ENCODE measurements at regions not wholly inside any gene's neighbourhood (a gene's known extent, or its start where the extent isn't known, plus 50 kb on each side); places are given as distances from the start of the nearest gene placed in this dataset.

DNA sequence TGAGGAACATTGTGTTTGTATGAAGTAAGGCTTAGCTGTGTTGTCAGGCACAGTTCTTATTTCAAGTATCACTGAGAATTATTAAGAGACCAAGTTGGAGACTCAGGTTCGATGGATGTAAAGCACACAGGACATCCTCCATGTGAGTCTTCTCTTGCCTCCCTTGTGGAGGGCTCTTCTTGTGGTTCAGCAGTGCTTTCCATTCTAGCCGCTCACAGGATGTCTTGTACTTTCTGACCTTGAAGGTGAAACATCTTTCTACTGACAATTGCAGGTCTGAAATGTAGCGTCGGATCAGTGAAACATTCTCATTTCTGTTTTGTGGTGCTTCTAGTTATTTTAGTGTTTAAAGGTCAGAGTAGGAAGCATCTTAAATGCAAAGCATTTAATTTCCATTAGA is 154.6 kb downstream of the HIPK3 start:
- TF ChIP-seq, protein P1, sequence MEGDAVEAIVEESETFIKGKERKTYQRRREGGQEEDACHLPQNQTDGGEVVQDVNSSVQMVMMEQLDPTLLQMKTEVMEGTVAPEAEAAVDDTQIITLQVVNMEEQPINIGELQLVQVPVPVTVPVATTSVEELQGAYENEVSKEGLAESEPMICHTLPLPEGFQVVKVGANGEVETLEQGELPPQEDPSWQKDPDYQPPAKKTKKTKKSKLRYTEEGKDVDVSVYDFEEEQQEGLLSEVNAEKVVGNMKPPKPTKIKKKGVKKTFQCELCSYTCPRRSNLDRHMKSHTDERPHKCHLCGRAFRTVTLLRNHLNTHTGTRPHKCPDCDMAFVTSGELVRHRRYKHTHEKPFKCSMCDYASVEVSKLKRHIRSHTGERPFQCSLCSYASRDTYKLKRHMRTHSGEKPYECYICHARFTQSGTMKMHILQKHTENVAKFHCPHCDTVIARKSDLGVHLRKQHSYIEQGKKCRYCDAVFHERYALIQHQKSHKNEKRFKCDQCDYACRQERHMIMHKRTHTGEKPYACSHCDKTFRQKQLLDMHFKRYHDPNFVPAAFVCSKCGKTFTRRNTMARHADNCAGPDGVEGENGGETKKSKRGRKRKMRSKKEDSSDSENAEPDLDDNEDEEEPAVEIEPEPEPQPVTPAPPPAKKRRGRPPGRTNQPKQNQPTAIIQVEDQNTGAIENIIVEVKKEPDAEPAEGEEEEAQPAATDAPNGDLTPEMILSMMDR (conservative IDR thresholded peaks at IDR 0.05; ENCODE audit: low read length) = no peak
- no peak for TF ChIP-seq EZH2phosphoT487 (IDR thresholded peaks at IDR 0.05; ENCODE audit: borderline replicate concordance, low read depth, low read length)

All from OCI-LY7 (cell line).